Testis (tissue), 2 donors: ENCODE measurements at regions not wholly inside any gene's neighbourhood (a gene's known extent, or its start where the extent isn't known, plus 50 kb on each side); places are given as distances from the start of the nearest gene placed in this dataset.

Source experiments
- DNase-seq: peaks from one replicate; pipeline ENCODE4 v3.0.0-alpha.2; 2019
- H3K27ac ChIP-seq, 2 donors: fragments of 200-600 bp; sonication (generic); one replicate each; pipeline ENCODE4 v1.5.1; 2019
- H3K27me3 ChIP-seq: fragments of 200-600 bp; sonication (generic); one replicate; pipeline ENCODE4 v1.5.1; 2019
- H3K36me3 ChIP-seq: fragments of 200-600 bp; sonication (generic); one replicate; pipeline ENCODE4 v1.5.1; 2017; ENCODE audit warnings: low read depth; ENCODE audit errors: missing control alignments
- H3K4me1 ChIP-seq: fragments of 200-600 bp; sonication (generic); one replicate; pipeline ENCODE4 v1.5.1; 2019
- H3K4me3 ChIP-seq, 2 donors: fragments of 200-600 bp; sonication (generic); one replicate each; pipeline ENCODE4 v1.5.1; 2017 to 2019
- H3K9me3 ChIP-seq: fragments of 200-600 bp; sonication (generic); one replicate; pipeline ENCODE4 v1.5.1; 2017
- POLR2A ChIP-seq: fragments of 450-650 bp; IDR thresholded peaks from one replicate; pipeline ENCODE4 v1.6.1; 2017; ENCODE audit warnings: antibody characterized with exemption, mild to moderate bottlenecking, moderate library complexity
- WGBS, 2 donors: methylation state at CpG; one replicate each; pipeline ENCODE4 v1.1.5; 2018; 5-methylcytosine and 5-hydroxymethylcytosine counted together
- intact Hi-C: fragments of 100-400 bp; cut with DNase I; formaldehyde crosslinking; loops from one replicate; pipeline ENCODE4 v1.15.1; 2023; ENCODE audit warnings: low total_unique reads
- TF ChIP-seq, protein P1 (sequence below), 3 experiments: fragments of 450-650 bp in 2 of 3; fragments of 200-600 bp in 1 of 3; sonication (generic) in 1 of 3; IDR thresholded peaks; one replicate each; pipeline ENCODE4 v1.5.1; 2016 to 2019; ENCODE audit warnings: antibody characterized with exemption in 3 of 3, mild to moderate bottlenecking in 2 of 3, moderate library complexity in 1 of 3

DNA sequence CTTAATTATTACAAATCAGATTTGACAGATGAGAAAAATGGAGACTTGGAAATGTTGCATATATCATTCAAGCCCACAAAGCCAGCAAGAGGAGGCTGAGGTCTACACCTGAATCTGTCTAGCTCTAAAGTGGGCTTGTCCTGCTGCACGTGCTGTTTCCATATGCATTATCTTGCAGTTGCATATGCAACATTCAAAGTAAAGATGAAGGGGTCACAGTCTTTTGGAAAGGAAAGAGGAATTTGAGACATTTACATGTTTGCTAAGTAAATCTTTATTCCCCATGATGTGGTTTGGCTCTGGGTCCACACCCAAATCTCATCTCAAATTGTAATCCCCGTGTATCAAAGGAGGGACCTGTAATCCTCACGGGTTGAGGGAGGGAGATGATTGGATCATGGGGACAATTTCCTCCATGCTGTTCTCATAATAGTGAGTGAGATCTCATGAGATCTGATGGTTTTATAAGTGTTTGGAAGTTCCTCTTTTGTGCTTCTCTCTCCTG is 98.3 kb downstream of the BACH1 start:
- Histone ChIP-seq H3K4me3 (no peak overlapping the region), H3K27me3 (no peaks in the 10 kb centered on the region), H3K4me1 (no peaks in the 10 kb centered on the region), H3K27ac (no peak overlapping the region), H3K36me3 (no peaks in the 10 kb centered on the region), H3K9me3 (no peaks in the 10 kb centered on the region)
- intact Hi-C loops, result no loop called here
- no peak for TF ChIP-seq POLR2A
- TF ChIP-seq, protein P1, sequence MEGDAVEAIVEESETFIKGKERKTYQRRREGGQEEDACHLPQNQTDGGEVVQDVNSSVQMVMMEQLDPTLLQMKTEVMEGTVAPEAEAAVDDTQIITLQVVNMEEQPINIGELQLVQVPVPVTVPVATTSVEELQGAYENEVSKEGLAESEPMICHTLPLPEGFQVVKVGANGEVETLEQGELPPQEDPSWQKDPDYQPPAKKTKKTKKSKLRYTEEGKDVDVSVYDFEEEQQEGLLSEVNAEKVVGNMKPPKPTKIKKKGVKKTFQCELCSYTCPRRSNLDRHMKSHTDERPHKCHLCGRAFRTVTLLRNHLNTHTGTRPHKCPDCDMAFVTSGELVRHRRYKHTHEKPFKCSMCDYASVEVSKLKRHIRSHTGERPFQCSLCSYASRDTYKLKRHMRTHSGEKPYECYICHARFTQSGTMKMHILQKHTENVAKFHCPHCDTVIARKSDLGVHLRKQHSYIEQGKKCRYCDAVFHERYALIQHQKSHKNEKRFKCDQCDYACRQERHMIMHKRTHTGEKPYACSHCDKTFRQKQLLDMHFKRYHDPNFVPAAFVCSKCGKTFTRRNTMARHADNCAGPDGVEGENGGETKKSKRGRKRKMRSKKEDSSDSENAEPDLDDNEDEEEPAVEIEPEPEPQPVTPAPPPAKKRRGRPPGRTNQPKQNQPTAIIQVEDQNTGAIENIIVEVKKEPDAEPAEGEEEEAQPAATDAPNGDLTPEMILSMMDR (IDR thresholded peaks at IDR 0.05), result no peak
- DNase-seq, result no peak
- 86 to 97% methylated on average over 3 of the region's 3 CpGs for WGBS, 2 donors

DNA sequence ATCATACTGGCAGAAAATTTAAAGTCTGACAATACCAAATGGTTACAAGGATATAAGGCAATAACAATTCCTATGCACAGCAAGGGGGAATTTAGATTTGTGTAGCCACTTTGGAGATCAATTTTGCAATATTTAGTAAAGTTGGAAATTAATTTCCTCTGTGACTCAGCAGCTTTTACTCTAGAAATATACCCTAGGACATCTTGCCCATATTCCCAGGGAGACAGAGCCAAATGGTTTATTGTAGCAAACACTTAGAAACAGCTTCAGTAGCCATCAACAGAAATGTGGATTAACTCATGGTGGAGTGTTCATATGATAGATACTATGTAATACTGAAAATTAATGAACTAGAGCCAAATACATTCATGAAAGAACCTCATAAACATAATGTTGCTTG is 104.6 kb downstream of the BACH1 start:
- Histone ChIP-seq H3K27ac (no peak overlapping the region), H3K9me3 (no peaks in the 10 kb centered on the region), H3K27me3 (no peaks in the 10 kb centered on the region), H3K36me3 (no peaks in the 10 kb centered on the region), H3K4me1 (no peaks in the 10 kb centered on the region), H3K4me3 (no peak overlapping the region)
- DNase-seq, result no peak
- TF ChIP-seq, protein P1 (IDR thresholded peaks at IDR 0.05), result no peak
- TF ChIP-seq POLR2A, result no peak
- intact Hi-C loops, result no loop called here

DNA sequence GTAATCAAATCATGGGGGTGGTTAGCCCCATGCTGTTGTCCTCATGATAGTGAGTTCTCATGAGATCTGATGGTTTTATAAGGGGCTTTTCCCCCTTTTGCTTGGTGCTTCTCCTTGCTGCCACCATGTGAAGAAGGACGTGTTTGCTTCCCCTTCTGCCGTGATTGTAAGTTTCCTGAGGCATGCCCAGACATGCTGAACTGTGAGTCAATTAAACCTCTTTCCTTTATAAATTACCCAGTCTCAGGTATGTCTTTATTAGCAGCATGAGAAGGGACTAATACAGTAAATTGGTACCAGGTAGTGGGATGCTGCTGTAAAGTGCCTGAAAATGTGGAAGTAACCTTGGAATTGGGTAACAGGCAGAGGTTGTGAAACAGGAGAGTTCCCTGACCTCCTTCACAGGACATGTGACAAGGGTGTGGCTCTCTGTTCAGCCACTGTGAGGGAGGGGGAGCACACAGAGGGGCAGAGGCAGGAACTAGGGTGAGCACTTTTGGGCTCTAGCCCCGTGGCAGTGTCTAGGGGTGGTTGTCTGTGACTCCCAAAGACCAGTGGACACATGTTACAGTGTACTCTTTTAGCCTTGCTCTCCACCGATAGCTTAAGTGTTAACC is 105.3 kb downstream of the BACH1 start:
- no peak for DNase-seq

DNA sequence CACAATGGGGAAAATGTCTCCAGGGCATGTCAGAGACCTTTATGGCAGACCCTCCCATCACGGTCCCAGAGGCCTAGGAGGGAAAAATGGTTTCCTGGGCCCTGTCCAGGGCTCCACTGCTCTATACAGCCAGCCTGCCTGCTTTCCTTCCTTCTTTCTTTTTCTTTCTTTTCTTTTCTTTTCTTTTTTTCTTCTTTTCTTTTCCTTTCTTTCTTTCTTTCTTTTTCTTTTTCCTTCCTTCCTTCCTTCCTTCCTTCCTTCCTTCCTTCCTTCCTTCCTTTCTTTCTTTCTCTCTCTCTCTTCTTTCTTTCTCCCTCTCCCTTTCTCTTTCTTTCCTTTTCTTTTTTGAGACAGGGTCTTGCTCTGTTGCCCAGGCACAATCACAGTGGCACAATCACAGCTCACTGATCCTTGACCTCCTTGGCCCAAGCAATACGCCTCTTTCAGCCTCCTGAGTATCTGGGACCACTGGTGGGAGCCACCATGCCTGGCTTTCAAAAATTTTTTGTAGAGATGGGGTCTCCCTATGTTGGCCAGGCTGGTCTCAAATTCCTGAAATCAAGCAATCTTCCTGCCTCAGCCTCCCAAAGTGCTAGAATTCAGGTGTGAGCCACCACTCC is 106.9 kb downstream of the BACH1 start:
- DNase-seq, result no peak
- 88 to 94% methylated on average over 2 of the region's 2 CpGs for WGBS, 2 donors
- Histone ChIP-seq H3K9me3 (no peaks in the 10 kb centered on the region), H3K4me3 (no peak overlapping the region), H3K27ac (no peak overlapping the region), H3K36me3 (no peaks in the 10 kb centered on the region), H3K27me3 (no peaks in the 10 kb centered on the region), H3K4me1 (no peaks in the 10 kb centered on the region)
- no peak for TF ChIP-seq POLR2A
- TF ChIP-seq, protein P1 (IDR thresholded peaks at IDR 0.05), result no peak
- intact Hi-C loops, result no loop called here

More for the DNA sequence above, 105.3 kb downstream of the BACH1 start:
- Histone ChIP-seq H3K36me3 (no peaks in the 10 kb centered on the region), H3K9me3 (no peaks in the 10 kb centered on the region), H3K4me3 (no peak overlapping the region), H3K27me3 (no peaks in the 10 kb centered on the region), H3K4me1 (no peaks in the 10 kb centered on the region), H3K27ac (no peak overlapping the region)
- TF ChIP-seq POLR2A, result no peak
- TF ChIP-seq, protein P1 (IDR thresholded peaks at IDR 0.05), result no peak
- WGBS, 2 donors, result 91 to 97% methylated on average over 3 to 4 of the region's 4 CpGs
- intact Hi-C loops, result no loop called here

DNA sequence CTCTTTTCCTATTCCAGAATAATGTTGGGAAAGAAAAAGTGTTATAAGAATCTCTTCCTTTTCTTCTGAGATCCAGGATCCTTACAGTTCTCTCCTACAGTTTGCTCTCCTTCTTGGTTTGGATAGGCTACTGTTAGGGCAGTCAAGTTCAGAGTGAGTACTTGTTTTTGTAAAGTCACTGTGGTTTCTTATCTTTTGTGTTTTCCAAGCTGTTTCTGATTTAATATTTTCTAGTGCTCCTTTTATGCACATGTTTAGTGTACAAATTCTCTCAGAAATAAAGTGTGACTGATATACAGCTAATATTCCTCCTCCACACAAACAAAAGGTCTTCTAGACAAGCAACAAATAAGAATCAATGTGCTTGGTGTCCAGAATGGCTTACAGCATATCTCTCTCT is 107.7 kb downstream of the BACH1 start:
- no peaks in the 10 kb centered on the region for H3K27me3 ChIP-seq
- intact Hi-C loops, result no loop called here
- no peaks in the 10 kb centered on the region for H3K9me3 ChIP-seq
- no peaks in the 10 kb centered on the region for H3K36me3 ChIP-seq
- TF ChIP-seq, protein P1 (IDR thresholded peaks at IDR 0.05), result no peak
- no peak for TF ChIP-seq POLR2A
- DNase-seq, result no peak
- no peak overlapping the region for H3K27ac ChIP-seq
- H3K4me3 ChIP-seq, result no peak overlapping the region
- H3K4me1 ChIP-seq, result no peaks in the 10 kb centered on the region
